GM21619 (cell line): ENCODE measurements at regions not wholly inside any gene's neighbourhood (a gene's known extent, or its start where the extent isn't known, plus 50 kb on each side); places are given as distances from the start of the nearest gene placed in this dataset.

ENCODE experiments used
- ATAC-seq: cut with Tn5 transposase; IDR thresholded peaks from one replicate; pipeline ENCODE4 v1.9.1; 2021; ENCODE audit not compliant: unreplicated experiment

DNA sequence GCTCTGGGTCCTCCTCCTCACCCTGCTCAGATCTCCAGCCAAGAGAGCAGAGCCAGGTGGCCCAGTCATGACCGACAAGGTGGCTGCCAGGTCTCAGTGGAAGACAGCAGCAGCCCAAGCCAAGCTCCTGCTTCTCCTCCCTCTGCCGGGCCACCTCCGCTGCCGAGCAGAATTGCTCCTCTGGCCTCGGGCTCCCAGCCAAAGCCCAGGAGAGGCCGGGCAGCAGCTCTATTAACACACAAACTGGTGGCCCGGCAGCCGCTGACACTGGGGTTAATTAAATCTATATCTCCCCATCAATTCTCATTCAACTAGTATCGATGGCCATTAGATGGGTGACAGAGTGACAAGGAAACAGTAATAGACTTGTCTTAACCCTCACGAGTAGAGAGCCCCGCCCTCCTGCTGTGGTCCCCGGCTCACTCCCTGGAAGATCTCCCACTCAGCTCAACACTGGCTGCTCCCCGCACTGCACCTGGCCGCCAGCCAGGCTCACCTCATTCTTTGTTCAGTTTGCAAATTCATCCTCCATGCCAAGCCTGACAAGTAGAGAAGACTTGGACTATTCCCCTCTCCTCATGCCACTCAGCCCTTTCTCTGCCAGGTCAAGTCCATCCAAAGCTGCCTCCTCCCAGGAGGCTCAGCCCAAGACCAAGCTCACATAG lies 74.1 kb upstream of the UNC5B start:
- no peak for ATAC-seq

DNA sequence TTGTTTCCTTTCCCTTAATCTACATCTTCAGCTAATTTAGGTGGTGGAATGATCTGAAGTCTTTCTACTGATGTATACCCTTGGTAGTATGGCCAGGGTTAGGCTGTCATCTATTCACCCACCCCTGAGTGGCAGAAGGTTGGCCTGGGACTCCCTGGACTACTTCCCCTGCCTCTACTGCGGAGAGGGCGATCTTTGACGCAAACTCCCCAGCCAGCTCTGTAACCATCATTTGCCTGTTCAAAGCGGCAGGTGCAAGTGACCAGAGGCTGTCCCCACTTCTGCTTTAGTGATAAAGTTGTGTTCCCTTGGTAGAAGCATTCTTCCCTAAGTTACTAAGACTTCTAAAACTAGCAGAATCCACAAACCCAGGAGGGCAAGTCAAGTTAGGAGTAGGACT lies 70.8 kb upstream of the UNC5B start:
- no peak for ATAC-seq

DNA sequence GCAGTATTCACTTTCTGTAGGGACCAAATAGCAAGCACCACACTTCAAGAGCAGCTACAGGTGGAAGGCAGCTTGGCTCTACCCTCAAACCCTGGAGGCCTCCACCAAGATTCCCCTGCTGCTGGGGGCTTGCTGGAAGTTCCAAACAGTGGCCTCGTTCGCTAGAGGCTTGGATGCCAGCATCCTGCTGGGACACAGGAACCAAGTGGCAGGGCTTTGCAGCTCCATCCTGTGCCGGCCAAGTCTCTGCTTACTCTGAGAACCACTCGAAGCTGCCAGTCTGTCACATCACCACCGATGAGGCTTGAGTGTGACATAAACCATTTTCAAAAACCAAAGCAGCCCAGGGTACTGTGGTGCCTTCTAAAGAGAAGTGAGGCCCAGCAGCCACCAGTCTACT lies 69.2 kb upstream of the UNC5B start:
- no peak for ATAC-seq

DNA sequence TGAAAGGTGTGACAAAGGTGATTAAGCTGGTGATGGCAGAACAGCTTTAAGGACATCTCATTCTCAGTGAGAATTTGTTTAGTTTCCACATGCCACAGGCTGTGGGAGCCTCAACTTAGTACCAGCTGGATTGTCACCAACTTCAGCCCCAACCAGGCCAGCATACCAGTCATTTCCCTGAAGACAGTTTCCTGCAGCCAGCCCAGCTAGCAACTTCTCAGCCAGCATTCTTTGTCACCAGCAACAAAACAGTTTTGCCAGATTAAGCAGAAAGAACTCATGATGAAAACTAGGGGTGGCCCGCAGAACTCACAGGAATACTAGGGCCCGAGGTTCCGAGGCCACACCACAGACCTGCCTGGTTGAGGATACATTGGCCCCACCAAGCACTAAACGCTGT lies 68.8 kb upstream of the UNC5B start:
- ATAC-seq = no peak

DNA sequence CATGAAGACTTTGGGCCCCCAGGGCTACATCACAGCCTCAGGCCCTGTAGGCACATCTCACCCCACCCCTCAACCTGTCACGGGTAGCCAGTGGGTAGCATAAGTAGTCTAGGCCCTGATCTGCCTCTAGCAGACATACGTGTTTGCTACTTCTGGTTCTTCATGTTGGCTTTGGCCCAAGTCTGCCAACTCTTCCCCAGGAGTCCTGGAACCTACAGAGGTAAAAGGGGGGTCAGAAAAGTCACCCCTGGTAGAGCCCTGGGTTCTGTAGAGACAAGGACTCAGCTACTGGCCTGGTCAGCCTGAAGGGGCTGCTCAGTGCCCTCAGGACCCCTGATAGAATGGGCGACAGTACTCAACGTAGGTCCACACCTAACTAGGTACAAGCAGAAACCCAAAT lies 67.5 kb upstream of the UNC5B start:
- ATAC-seq = no peak

DNA sequence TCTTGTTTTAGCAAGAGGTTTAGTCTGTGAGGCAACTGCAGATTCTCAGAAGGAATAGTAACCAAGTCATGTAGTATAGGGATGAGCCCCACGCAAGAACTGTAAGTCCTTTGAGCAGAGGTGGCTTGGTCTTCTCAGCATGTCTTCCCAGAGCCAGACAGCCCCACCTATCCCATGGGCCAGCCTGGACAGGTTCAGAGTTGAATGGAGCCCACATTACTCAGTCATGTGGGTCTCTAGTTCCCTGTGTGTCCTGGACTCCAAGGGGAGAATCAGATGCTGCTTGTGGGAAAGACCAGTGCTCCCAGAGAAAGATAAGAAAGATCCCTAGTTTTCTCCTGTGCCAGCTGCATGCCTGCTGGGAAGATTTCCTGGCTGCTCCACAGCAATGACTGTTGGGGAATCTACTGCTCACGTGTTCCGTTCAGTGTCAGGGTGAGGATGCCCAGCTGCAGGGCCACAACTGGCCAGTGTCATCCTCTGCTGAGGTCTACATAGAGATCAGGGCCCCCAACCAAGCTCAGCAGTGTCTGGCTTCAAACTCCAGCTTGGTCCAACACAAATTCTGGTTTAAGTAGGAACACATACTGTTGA lies 66.9 kb upstream of the UNC5B start:
- ATAC-seq = no peak

DNA sequence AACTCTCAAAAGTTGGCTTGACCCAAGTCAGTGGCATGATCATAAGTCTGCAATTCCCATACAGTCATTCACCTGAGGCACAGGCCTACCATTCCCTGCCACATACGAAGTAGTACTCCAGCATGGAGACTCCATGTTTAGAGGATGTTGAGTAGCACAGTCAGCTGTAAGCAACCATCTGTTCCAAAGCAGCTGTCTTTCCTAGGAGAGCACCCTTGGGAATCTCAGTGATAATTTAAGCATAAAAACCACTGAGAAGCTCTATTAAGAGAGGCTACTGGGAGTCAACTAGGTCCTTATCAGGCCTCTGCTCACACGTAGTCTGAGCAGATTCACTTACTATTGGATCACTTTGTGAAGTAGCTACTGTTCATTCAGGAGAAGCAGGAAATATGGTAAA lies 61.6 kb upstream of the UNC5B start:
- ATAC-seq = no peak

DNA sequence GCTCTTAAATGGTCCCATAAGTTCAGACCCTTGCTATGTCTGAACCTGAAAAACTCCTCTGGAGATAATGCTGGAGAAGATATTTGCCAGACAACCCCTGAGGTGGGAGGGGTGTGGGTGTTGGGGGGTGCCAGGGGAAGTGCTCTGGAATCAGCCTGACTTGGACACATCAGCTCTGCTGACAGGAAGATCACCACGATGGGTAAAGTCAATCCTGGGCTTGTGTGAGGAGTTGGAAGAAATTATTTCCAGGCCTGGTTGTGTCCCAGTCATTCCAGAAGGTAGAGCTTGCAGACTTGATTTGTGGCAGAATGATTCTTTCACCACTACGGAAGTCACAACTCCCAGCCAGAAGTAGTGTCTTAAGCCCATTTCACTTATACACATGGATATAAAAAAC lies 60.3 kb upstream of the UNC5B start:
- no peak for ATAC-seq

DNA sequence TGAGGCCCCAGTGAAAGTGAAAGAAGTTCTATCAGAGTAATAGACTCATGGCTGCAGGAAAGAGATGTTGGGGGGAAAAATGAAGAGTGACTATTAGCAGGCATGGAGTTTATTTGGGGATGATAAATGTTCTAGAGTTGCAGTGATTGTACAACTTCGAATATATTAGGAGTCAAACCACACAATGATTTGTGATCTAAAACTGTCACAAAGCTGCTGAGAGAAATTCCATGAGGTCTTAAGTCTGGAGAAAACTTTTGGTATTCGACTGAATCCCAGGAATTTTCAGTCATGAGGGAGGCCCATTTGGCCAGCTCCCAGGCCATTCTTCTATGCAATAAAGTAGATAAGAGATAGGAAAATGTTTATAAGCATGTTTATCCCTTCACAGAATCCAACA lies 55.9 kb upstream of the UNC5B start:
- no peak for ATAC-seq

DNA sequence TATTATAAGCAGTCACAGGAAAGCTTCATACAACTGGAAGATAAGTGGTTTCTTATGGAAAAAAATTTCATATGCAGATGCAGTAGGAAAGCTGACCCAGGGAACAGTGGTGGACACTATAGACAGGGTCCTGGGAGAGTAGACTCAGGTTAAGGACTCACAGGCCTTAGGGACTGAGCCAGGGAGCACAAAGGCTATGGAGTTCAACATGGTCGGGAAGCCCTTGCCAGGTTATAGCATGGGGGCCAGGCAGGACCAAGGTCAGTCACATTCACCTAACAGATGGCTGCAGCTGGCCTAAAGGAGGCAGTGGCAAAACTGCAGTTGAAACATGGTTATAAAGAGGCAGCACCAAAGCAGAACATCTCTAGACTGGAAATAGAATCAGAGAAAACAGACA lies 54.9 kb upstream of the UNC5B start:
- ATAC-seq = no peak

DNA sequence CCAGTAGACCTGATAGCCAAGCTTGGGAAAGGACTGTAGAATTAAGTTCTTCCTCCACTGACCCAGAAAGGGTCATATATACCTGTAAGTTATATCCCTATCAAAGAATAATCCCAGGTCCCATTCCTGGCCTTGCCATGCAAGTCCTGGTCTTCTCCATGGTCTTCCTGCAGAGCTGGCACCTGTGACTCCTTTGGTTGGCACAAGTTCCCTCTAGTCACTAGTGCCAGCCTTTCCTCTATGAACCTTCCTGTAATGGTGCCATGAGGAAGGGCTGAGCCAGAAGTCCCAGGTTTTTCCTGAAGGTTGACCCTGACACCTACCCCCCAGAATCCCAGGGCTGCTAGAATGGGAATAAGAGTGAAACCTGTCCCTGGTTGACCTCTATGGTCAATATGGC lies 54.1 kb upstream of the UNC5B start:
- no peak for ATAC-seq

DNA sequence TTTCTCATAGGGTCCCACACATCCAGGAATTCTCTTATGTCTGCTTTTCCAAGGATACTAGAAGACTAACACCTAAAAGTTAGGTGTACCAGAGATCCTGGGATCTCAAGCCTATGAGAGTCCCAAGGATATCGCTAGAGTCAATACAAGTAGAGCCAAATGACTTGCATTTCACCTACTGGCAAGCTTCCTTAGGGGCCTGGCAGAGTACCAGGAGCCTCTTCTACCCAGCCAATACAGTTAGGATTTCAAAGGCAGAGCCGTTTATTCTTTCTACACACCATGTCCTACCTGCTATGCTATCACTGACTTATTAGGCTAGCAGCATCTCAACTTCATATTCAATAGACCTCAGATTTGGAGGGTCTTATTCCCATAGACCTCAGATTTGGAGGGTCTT lies 53.5 kb upstream of the UNC5B start:
- ATAC-seq = no peak

DNA sequence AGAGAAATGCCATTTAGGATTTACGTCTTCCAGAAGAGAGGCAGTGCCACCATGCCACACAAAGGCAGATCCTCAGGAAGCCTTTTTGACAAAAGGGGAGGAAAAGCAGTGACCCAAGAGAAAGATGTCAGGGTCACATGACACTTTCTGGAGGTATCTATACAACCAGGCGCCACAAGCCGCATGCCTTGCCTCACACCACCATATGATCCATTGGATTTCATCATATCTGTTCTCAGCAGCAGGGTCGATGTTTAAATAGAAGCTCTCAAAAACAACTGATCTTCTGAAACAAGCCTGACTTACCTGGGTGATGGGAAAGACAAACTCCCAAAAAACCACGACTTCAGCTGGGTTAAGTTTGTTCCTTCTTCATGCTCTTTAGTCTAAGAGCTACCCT lies 52.5 kb upstream of the UNC5B start:
- ATAC-seq = no peak

DNA sequence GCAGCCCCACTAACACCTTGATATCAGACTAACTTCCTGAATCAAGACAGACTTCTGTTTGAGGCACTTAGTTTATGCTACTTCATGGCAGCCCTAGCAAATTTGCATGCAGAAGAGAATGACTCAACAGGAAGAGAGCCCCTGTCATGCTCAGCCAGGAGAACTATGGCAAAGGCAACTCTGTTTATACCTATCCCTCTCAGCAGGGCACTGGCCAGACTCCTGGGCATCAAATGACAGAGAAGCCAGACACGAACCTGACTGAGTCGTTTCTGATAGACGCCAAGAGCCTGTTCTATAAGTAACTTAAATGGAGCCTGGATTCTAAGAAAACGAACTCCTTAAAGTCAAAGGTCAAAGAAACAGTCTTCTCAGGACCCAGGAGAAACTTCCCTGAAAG lies 50.9 kb upstream of the UNC5B start:
- ATAC-seq = no peak
